ENCODE measurements at regions not wholly inside any gene's neighbourhood (a gene's known extent, or its start where the extent isn't known, plus 50 kb on each side); places are given as distances from the start of the nearest gene placed in this dataset.

DNA sequence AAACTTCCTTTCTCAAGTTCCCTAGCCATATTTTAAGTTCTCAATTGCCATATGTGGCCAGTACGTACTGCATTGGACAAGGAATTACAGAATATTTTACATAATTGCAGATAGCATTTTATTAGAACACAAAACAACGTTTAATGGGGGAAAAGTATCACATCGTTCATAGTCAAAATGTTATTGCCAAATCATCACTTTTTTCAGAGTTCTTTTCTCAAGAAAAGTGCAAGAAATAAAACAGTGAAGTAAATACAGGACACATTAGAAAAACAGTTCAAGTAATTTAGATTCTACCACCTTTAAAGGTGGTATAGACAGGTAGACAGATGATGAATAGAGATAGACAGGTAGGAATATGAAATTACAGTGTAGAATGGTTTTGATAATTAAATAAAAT, 479.1 kb upstream of the NCAM2 start:
- TF ChIP-seq, protein P1, sequence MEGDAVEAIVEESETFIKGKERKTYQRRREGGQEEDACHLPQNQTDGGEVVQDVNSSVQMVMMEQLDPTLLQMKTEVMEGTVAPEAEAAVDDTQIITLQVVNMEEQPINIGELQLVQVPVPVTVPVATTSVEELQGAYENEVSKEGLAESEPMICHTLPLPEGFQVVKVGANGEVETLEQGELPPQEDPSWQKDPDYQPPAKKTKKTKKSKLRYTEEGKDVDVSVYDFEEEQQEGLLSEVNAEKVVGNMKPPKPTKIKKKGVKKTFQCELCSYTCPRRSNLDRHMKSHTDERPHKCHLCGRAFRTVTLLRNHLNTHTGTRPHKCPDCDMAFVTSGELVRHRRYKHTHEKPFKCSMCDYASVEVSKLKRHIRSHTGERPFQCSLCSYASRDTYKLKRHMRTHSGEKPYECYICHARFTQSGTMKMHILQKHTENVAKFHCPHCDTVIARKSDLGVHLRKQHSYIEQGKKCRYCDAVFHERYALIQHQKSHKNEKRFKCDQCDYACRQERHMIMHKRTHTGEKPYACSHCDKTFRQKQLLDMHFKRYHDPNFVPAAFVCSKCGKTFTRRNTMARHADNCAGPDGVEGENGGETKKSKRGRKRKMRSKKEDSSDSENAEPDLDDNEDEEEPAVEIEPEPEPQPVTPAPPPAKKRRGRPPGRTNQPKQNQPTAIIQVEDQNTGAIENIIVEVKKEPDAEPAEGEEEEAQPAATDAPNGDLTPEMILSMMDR (conservative IDR thresholded peaks at IDR 0.05), result no peak
- no peak overlapping the region for H3K27ac ChIP-seq

DNA sequence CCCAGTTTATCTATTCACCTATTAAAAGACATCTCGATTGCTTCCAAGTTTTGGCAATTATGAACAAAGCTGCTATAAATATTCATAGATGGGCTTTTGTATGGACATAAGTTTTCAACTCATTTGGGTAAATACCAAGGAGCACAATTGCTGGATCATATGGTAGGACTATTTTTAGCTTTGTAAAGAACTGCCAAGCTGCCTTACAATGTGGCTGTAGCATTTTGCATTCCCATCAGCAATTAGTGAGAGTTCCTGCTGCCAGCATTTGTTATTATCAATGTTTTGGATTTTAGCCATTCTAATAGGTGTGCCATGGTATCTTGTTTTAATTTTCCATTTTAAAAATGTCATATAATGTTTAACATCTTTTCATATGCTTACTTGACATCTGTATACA, 475.6 kb upstream of the NCAM2 start:
- TF ChIP-seq, protein P1 (conservative IDR thresholded peaks at IDR 0.05), result no peak

DNA sequence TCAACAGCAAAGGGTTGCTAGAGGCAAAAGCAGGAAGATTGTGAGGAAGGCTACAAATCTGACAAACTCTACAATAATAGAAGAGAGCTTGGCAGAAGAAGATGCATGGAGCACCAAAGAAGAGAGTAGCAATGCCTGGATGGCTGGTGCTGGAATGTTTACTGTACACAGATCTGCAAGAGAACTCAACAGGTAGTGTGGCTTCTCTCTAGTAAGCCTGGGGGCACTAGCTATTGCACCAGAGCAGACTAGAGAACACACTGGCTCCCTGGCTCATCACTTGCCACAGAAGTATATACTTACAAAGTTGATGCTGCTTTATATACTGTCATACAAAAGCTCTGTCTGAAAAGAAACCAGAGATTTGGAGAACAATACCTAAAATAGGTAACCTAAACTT, 475.0 kb upstream of the NCAM2 start:
- H3K27ac ChIP-seq, result no peak overlapping the region
- TF ChIP-seq, protein P1 (conservative IDR thresholded peaks at IDR 0.05), result no peak

More for the DNA sequence above, 475.6 kb upstream of the NCAM2 start:
- no peak overlapping the region for H3K27ac ChIP-seq

DNA sequence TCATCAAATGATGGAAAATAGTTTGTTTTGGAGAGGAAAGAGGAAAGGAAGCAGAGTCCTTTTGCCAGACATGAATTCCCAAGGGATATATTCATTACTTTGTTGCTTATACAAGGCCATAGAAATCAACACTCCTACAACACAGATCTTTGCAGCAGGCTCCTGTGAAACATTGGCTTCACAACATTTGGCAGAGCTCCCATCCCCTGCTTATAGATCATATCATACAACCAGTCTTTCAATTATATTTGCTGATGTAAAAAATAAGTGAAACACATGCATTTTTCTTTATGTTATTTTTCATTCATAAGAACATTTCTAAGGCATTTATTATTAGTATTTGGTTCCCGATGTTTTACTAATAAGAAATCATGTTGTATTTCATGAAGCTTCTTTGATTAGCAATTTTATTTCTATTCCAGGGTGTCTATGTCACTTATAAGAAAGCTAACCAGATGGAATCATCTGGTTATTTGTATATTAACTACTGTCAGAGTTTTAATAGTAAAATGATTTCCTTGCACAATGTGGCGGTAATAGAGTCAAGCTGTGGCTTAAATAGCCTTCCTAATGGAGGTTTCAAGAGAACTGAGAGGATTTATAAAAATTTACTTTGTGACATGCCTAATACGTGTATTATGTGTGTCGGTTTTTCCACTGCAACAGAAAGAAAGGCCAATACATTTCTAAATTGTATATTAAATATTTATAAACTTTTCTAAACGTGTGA, 470.3 kb upstream of the NCAM2 start:
- H3K27ac ChIP-seq, result no peak overlapping the region
- TF ChIP-seq, protein P1 (conservative IDR thresholded peaks at IDR 0.05), result no peak

DNA sequence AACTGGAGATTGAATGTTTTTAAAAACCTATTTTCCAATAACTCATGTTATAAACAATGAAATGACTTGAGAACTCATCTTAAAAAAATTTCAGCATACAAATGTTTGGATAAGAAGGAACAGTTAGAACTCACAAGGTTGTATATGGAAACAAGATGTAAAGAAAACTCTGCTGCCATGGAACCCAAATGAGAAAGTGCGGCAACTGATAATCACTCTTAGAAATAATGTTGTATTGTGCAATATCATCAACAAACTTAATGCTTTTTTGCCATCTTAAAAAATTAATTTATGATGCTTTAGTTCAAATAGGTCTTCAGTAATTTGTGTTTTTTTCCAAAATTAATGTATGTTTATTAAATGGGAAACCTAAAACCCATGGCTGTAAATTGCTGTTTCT, 461.1 kb upstream of the NCAM2 start:
- no peak overlapping the region for H3K27ac ChIP-seq
- TF ChIP-seq, protein P1 (conservative IDR thresholded peaks at IDR 0.05), result no peak

DNA sequence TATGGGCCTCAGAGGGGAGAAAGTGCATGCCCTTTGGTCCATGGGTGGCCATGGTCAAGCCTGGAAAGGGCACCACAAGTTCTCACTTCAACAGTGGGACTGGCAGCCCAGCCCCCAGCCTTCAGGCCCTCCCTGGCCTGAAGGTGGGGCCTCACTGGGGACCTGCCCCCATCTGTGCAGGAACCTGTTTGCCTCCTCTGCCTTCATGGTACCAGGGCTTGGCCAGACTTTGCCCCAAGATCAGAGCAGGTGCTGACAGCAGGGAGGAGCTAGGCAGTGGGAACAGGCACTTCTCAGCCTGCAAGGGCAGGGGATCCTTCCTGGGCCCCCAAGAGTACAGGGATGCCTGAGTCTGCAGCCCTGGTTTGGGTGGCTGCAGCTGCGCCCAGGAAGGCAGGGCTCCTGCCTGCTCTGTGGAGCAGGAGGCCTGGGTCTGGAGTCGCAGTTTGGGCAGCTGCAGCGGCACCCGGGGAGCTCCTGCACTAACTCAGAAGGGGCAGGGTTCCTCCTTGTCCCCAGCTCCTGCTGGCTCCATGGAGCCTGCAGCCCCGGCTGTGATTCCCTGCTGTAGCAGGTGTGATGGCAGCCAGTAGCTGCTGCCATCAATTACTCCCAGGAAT, 460.1 kb upstream of the NCAM2 start:
- TF ChIP-seq, protein P1 (conservative IDR thresholded peaks at IDR 0.05), result no peak
- no peak overlapping the region for H3K27ac ChIP-seq

DNA sequence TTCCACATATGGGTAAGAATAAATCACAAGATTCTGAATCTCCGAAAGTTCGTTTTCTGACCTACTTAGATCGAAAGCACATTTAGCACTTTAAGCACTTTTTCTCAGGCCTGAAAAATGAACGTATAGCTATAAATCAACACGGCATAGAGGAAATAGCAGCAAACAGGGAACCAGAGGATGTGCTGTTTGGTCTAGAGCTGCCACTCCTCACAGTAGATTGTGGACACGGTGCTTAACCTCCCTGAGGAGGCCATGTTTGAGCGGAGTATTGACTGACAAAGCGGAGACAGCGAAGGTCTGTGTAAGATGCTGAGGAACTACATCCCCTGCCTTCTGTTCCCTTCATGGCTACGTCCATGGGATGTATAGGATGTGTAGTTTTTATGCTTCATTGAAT, 452.8 kb upstream of the NCAM2 start:
- TF ChIP-seq, protein P1 (conservative IDR thresholded peaks at IDR 0.05), result no peak

More for the DNA sequence above, 452.8 kb upstream of the NCAM2 start:
- no peak overlapping the region for H3K27ac ChIP-seq

Data from VCaP (cell line).